Stomach (tissue), 4 donors: ENCODE measurements at regions not wholly inside any gene's neighbourhood (a gene's known extent, or its start where the extent isn't known, plus 50 kb on each side); places are given as distances from the start of the nearest gene placed in this dataset.

ENCODE experiments used
- POLR2A ChIP-seq, 4 donors: fragments of 450-650 bp; IDR thresholded peaks; one replicate each; pipeline ENCODE4 v1.6.1; 2016; ENCODE audit warnings: antibody characterized with exemption in 4 of 4, control low read depth in 2 of 4, mild to moderate bottlenecking in 1 of 4, moderate library complexity in 1 of 4
- POLR2AphosphoS5 ChIP-seq, 3 donors: sonication (generic); formaldehyde crosslinking; IDR thresholded peaks; one replicate each; pipeline ENCODE4 v1.6.1; 2016; ENCODE audit warnings: antibody characterized with exemption in 3 of 3
- TF ChIP-seq, protein P1 (sequence below), 7 experiments: fragments of 450-650 bp in 4 of 7; fragments of 200-600 bp in 3 of 7; sonication (generic) in 3 of 7; IDR thresholded peaks; one replicate each; pipeline ENCODE4 v1.5.1; 2016 to 2019; ENCODE audit warnings: antibody characterized with exemption in 7 of 7, control low read depth in 2 of 7, mild to moderate bottlenecking in 1 of 7

GRCh38 chr3:67278015-67278618, 280.0 kb downstream of the KBTBD8 start:
- TF ChIP-seq, protein P1, sequence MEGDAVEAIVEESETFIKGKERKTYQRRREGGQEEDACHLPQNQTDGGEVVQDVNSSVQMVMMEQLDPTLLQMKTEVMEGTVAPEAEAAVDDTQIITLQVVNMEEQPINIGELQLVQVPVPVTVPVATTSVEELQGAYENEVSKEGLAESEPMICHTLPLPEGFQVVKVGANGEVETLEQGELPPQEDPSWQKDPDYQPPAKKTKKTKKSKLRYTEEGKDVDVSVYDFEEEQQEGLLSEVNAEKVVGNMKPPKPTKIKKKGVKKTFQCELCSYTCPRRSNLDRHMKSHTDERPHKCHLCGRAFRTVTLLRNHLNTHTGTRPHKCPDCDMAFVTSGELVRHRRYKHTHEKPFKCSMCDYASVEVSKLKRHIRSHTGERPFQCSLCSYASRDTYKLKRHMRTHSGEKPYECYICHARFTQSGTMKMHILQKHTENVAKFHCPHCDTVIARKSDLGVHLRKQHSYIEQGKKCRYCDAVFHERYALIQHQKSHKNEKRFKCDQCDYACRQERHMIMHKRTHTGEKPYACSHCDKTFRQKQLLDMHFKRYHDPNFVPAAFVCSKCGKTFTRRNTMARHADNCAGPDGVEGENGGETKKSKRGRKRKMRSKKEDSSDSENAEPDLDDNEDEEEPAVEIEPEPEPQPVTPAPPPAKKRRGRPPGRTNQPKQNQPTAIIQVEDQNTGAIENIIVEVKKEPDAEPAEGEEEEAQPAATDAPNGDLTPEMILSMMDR (IDR thresholded peaks at IDR 0.05) = no peak
- TF ChIP-seq POLR2A (IDR thresholded peaks at IDR 0.05) (no peak), POLR2AphosphoS5 (IDR thresholded peaks at IDR 0.05) (no peak)
